NK-92 (cell line): ENCODE measurements at regions not wholly inside any gene's neighbourhood (a gene's known extent, or its start where the extent isn't known, plus 50 kb on each side); places are given as distances from the start of the nearest gene placed in this dataset.

ENCODE experiments used
- DNase-seq: peaks from one replicate; lab custom pipeline; 2025; ENCODE audit not compliant: unreplicated experiment; lab: John Stamatoyannopoulos, UW

DNA sequence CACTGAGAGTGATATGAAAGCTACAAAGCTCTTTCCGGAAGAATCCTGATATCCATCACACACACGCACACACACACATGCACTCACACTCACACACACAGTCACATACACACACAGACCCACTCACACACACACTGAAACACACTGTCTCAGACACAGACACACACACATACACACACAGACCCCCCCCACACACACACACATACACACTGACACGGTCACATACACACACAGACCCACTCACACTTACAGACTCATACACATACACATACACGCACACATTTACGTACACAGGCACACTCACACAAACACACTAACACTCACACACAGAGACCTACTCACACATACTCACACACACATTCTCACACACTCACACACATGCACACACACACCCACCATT is 58.6 kb downstream of the LIG4 start:
- DNase-seq, result no peak

GRCh38 chr13:108155185-108156106 is 59.9 kb downstream of the LIG4 start:
- DNase-seq, result peak; percentile 6

GRCh38 chr13:108154421-108154858 is 60.9 kb downstream of the LIG4 start:
- DNase-seq, result no peak

DNA sequence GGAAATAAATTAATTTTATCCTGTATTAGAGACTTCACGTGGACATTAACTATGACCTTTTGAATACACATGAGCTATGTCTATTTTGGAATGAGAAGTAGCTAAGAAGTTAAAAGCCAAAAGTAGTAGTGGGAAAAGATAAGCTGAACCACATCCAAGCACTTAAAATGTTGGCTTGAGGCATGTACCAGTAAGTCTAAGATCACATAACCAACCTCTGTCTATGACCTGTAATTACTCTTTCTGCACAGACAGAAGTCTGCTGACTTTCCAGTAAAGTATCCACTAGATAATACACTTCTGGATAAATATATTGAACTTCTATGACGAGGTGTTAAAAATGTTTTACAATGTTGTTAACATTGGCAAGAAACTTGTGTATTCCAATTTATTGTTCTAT is 68.7 kb downstream of the LIG4 start:
- no peak for DNase-seq

DNA sequence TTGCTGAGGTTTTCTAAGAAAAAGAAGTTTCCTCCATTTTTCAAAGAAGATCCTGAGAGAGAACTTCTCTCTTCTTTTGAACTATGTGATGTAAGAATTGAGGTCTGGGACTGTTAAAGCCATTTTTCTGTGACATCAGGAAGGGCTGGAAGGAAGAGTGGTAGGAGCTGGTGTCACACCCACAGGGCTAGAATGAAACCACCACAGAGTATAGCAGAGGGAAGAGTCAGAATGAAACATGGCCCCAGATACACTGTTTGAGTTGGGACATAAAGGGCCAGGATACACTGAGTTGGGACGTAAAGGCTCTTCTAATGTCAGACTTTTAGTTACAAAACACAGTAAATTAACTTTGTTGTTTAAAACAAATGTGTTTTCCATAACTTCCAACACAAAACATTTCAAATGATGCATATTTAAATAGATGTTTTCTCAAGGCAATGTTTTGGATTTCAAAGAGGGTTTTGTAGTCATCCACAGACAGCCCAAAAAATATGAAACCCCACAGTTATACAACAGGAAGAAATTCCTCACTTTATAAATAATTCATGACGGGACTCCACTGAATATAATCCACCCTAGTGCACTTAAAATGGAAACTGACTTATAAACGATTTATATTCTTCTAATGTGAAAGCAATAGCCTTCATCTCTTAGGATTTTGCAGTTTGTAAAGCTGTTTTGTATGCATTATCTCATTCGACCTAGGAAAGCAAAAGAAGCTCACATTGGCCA is 72.5 kb downstream of the LIG4 start:
- DNase-seq, result no peak

DNA sequence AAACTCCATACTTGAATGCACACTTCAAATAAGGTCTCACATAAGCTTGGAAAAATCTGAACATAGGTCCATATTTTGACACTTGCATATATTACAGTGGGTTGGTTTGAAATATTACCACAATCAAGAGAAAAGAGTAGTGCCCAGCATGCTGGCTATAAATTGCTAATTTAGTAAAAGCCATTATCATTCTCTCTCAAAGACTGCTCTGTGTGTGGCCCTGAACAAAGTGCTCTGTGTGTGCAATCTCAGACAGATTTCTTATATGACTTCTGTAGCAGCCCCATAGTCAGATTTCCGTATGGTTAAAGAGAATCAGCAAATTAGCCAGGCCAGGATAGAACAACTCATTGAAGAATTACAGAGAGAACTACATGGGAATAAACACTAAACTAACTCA is 78.2 kb downstream of the LIG4 start:
- no peak for DNase-seq

- no peak for DNase-seq
These were observed 87.9 kb downstream of the LIG4 start for GRCh38 chr13:108127406-108127805.

DNA sequence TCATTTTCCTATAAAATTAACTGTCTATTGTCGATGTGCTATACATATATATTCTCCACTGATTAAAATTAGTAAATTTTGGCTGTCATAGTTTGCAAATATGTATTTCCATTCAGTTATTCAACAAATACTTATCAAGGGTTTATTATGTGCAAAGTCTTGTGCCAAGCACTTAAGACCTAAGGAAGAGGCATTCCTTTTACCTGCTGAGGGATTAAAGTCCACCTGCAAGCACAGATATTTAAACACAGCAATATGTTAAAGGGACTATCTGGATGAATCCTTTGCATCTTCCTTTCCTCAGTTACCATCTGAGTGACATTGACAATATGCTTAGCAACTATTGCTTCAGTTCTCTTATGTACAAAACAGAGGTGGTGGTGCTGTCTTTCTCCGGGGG is 89.3 kb downstream of the LIG4 start:
- DNase-seq, result no peak

DNA sequence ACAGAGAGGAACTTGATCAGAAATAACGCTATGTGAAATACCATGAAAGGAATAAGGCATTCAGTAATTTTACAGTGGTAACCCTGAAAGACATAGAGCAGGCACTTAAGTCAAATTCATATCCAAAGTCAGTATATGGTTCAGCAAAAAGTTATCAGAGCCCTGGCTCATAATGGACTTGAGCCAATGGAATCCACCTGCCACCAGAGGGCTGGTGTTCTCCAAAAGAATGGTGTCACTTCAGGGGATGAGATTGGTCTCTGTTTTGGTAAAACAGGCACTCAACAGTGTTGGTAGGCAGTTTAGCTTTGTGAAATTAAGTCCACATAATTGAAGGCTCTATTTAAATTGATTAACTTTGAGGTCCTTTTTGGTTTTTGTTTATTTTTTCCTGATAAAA is 93.9 kb downstream of the LIG4 start:
- DNase-seq, result no peak

DNA sequence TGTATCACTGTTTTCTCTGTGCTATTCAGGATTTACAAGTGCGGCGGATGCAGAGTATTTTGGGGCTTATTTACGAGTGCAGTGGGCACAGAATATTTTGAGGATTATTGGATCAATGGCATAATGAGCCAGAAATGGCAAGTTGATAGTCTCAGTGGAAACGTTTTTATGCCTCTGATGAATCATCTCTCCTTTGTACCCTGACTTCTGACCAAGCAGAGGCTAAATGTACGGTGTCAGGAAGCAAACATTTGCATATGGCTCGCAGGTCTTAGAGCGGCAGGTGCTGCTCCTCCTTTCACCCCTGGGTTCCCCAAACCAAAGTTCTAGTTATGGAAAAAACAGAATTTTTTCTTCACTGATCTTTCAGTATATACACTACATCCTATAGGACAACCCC is 94.5 kb downstream of the LIG4 start:
- no peak for DNase-seq

- no peak for DNase-seq
These were observed 95.0 kb downstream of the LIG4 start for GRCh38 chr13:108120302-108120701.

- no peak for DNase-seq
These were observed 99.6 kb downstream of the LIG4 start for GRCh38 chr13:108115738-108116137.

DNA sequence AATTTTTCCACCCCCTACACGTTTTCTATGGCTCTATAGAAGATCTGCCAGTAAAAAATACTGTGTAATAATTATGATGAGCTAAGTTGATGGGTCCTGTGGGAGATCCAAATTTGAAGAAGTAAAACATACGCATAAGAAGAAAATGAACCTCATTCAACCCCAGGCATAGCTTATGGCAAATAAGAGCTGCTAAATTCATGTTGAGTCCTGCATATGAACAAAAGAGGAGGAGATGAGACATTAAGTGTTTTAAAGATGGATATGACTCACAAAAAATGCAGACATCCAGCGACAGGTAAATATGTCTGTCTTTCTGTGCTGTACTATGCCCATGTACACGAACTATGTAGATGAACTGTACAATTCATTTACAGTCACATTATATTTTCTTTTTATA is 101.9 kb downstream of the LIG4 start:
- DNase-seq, result no peak

DNA sequence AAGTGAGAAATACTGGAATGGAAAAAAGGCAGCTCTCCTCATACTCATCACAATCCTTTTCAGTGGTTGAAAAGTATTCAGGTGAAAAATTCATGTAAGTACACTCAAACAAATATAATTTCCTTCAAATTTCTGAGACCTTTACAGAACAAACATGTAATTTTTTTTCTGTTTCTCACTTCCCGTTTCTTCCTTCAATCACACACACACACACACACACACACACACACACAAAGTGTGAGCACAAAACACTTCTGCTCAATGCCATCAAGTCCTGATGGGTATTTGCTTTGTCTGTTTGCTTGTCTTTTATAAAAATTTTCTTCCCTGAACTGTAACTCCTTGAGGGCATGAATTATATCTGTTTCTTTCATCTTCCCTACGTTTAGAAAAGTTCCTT is 110.6 kb downstream of the LIG4 start:
- no peak for DNase-seq

- no peak for DNase-seq
These were observed 112.6 kb downstream of the LIG4 start for GRCh38 chr13:108102771-108103170.

DNA sequence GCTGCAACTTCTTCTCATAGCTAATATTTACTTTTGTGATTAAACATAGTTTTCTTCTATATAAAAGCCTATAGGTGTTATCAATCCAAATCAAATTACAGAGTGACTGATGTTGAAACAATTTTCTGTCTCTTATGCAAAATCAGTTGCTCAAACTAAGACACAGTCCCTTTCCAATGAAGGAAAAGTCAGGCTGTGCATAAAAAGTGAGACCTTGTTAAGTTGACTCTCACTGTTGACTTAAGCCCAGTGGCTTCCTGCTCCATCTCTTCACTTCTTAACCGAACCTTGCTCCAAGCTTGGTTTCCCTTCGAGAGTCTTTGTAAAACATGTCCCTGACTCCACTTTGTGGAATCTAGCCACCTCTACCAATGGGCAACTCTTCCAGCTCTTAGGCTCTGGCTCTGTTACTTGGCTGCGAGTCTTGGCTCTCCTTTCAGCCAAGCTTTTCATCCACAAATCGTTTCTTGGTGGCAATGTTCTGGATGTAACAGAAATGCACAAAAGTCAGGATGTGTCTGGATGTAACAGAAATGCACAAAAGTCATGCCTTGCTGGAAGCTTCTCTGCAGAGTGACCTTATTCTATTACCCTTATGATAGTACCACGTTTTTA is 118.9 kb downstream of the LIG4 start:
- no peak for DNase-seq

GRCh38 chr13:108095036-108095435 is 120.3 kb downstream of the LIG4 start:
- no peak for DNase-seq

GRCh38 chr13:108093616-108094015 is 121.7 kb downstream of the LIG4 start:
- DNase-seq, result no peak

DNA sequence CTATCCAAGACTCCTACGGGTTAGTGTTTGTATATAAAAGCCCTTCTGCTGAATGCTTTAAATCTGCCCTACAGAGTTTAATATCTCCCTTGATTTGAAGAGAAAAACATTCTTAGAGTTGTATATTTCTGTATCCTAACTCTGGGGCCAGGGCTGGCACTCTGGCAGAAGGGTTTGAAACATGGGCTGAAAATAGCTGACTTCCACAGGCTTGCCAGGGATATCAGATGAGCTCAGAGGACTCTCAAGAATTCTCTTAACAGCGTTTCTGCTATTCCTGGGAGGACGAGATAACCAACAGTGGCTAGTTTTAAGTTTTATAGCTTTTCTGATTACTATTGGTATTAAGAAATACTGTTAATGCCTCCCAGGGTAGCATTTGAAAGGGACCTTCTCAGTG is 127.5 kb downstream of the LIG4 start:
- DNase-seq, result no peak

GRCh38 chr13:108086678-108087077 is 128.7 kb downstream of the LIG4 start:
- DNase-seq, result no peak

DNA sequence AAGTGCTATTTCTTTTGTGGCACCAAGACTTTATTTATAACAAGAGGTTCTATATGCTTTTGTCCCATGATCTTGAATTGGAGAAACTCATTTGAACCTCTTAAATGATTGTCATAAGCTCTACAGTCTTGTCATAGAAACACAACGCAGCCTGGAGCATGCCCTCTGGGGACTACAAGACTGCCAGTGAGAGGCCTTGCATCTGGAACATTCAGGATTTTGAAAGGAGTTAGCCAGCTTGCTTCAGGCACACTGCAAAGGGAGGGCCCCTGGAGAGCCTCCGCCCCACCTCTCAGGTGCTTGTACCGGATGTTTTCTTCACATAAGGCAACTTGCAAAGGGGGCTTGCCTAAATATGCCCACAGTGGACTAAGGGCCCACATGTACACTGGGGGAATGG is 130.5 kb downstream of the LIG4 start:
- no peak for DNase-seq

DNA sequence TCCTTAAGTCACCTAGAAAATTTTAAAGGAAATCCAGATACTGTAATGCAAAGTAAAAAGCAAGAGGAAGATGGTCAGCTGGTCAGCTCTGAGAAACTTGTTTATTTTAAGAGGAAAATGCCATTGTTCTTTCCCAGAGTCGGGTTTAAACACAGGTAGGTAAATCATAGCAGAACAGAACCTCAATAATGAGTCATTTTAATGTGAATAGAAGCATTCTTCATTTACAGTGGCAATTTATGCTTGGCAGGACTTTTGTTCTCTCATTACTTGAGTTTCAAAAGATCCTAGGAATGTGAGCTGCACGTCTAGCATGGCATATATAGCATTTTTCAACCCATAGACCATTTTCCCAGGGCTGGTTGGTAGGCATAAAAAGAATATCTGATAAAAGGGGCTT is 132.3 kb downstream of the LIG4 start:
- no peak for DNase-seq
